ENCODE measurements at regions not wholly inside any gene's neighbourhood (a gene's known extent, or its start where the extent isn't known, plus 50 kb on each side); places are given as distances from the start of the nearest gene placed in this dataset.

- TF ChIP-seq CTCF (conservative IDR thresholded peaks at IDR 0.05): no peak
- TF ChIP-seq ZFX (IDR thresholded peaks at IDR 0.05): no peak
Measured at GRCh38 chr20:60220706-60221105, 262.5 kb downstream of the CDH26 start.
